Smooth muscle cell (in vitro differentiated cells): ENCODE measurements at regions not wholly inside any gene's neighbourhood (a gene's known extent, or its start where the extent isn't known, plus 50 kb on each side); places are given as distances from the start of the nearest gene placed in this dataset.

Source experiments
- DNase-seq: peaks from one replicate; lab custom pipeline; 2025; ENCODE audit not compliant: unreplicated experiment; lab: John Stamatoyannopoulos, UW
- H2AFZ ChIP-seq: fragments of 200-600 bp; sonication (generic); 2 replicates; pipeline ENCODE4 v1.6.0; 2016; ENCODE audit warnings: antibody characterized with exemption, low read depth, mild to moderate bottlenecking
- H3F3A ChIP-seq: fragments of 200-600 bp; sonication (generic); 2 replicates; pipeline ENCODE4 v1.6.0; 2017; ENCODE audit warnings: antibody characterized with exemption, low read depth
- H3K27ac ChIP-seq: fragments of 200-600 bp; sonication (generic); 2 replicates; pipeline ENCODE4 v1.5.1; 2016; ENCODE audit warnings: low read depth, mild to moderate bottlenecking
- H3K27me3 ChIP-seq: fragments of 200-600 bp; sonication (generic); 2 replicates; pipeline ENCODE4 v1.6.1; 2016; ENCODE audit warnings: low read depth, mild to moderate bottlenecking
- H3K36me3 ChIP-seq: fragments of 200-600 bp; sonication (generic); 2 replicates; pipeline ENCODE4 v1.5.1; 2016; ENCODE audit warnings: low read depth
- H3K4me1 ChIP-seq: fragments of 200-600 bp; sonication (generic); 2 replicates; pipeline ENCODE4 v1.5.1; 2016; ENCODE audit warnings: low read depth
- H3K4me2 ChIP-seq: fragments of 200-600 bp; sonication (generic); 2 replicates; pipeline ENCODE4 v1.6.0; 2016; ENCODE audit warnings: mild to moderate bottlenecking
- H3K4me3 ChIP-seq: fragments of 200-600 bp; sonication (generic); 2 replicates; pipeline ENCODE4 v1.5.1; 2016; ENCODE audit warnings: mild to moderate bottlenecking
- H3K79me2 ChIP-seq: fragments of 200-600 bp; sonication (generic); 2 replicates; pipeline ENCODE4 v1.6.0; 2016; ENCODE audit warnings: low read depth, mild to moderate bottlenecking
- H3K9ac ChIP-seq: fragments of 200-600 bp; sonication (generic); 2 replicates; pipeline ENCODE4 v1.6.0; 2016; ENCODE audit warnings: low read depth
- H3K9me3 ChIP-seq: fragments of 200-600 bp; sonication (generic); replicated peaks from 2 replicates; pipeline ENCODE4 v1.5.1; 2016; ENCODE audit warnings: low read depth
- H4K20me1 ChIP-seq: fragments of 200-600 bp; sonication (generic); 2 replicates; pipeline ENCODE4 v1.6.0; 2016; ENCODE audit warnings: low read depth
- CTCF ChIP-seq: fragments of 200-600 bp; sonication (generic); IDR thresholded peaks from 2 replicates; pipeline ENCODE4 v1.5.1; 2017; ENCODE audit warnings: borderline replicate concordance, mild to moderate bottlenecking, antibody characterized with exemption; ENCODE audit not compliant: insufficient read depth, poor library complexity, severe bottlenecking
- WGBS: methylation state at CpG from one replicate; pipeline ENCODE4 v1.1.7; 2016; ENCODE audit warnings: low lambda C conversion rate; 5-methylcytosine and 5-hydroxymethylcytosine counted together

GRCh38 chr3:41143421-41144031 lies 55.8 kb upstream of the CTNNB1 start:
- Histone ChIP-seq H3K4me3 (no peak overlapping the region), H3K4me1 (peaks cover 2% of the 10 kb centered on the region), H3K9me3 (no peaks in the 10 kb centered on the region), H3K36me3 (no peaks in the 10 kb centered on the region), H3K27ac (no peak overlapping the region), H3K79me2 (no peaks in the 10 kb centered on the region), H3K9ac (no peak overlapping the region), H3F3A (no peaks in the 10 kb centered on the region), H3K4me2 (no peak overlapping the region), H2AFZ (no peak overlapping the region), H3K27me3 (no peaks in the 10 kb centered on the region), H4K20me1 (no peaks in the 10 kb centered on the region)
- 62% methylated on average over 3 of the region's 3 CpGs for WGBS
- no peak for TF ChIP-seq CTCF
- DNase-seq = no peak

- peaks cover 8% of the 10 kb centered on the region for H3F3A ChIP-seq
- H2AFZ ChIP-seq = no peak overlapping the region
- DNase-seq = no peak
- H3K4me2 ChIP-seq = no peak overlapping the region
- H3K9ac ChIP-seq = no peak overlapping the region
- WGBS = 82% methylated on average over 1 of the region's 1 CpG
- H3K36me3 ChIP-seq = no peaks in the 10 kb centered on the region
- H4K20me1 ChIP-seq = no peaks in the 10 kb centered on the region
- no peak overlapping the region for H3K27ac ChIP-seq
- peaks cover 8% of the 10 kb centered on the region for H3K4me1 ChIP-seq
- no peaks in the 10 kb centered on the region for H3K79me2 ChIP-seq
- H3K27me3 ChIP-seq = no peaks in the 10 kb centered on the region
- no peaks in the 10 kb centered on the region for H3K9me3 ChIP-seq
- H3K4me3 ChIP-seq = no peak overlapping the region
- TF ChIP-seq CTCF = no peak
These were observed 54.7 kb upstream of the CTNNB1 start for GRCh38 chr3:41144631-41145030.

GRCh38 chr3:41148478-41148877 lies 50.8 kb upstream of the CTNNB1 start:
- H2AFZ ChIP-seq = peak overlapping the region; percentile 1
- no peaks in the 10 kb centered on the region for H4K20me1 ChIP-seq
- H3K36me3 ChIP-seq = no peaks in the 10 kb centered on the region
- H3K4me2 ChIP-seq = peak overlapping the region; percentile 3
- TF ChIP-seq CTCF = no peak
- H3K4me3 ChIP-seq = no peak overlapping the region
- 49% methylated on average over 2 of the region's 2 CpGs for WGBS
- peaks cover 8% of the 10 kb centered on the region for H3F3A ChIP-seq
- H3K9me3 ChIP-seq = no peaks in the 10 kb centered on the region
- peaks cover 8% of the 10 kb centered on the region for H3K4me1 ChIP-seq
- H3K27ac ChIP-seq = peak overlapping the region; percentile 61
- H3K79me2 ChIP-seq = no peaks in the 10 kb centered on the region
- peak overlapping the region; percentile 30 for H3K9ac ChIP-seq
- H3K27me3 ChIP-seq = no peaks in the 10 kb centered on the region
- DNase-seq = no peak

- no peaks in the 10 kb centered on the region for H4K20me1 ChIP-seq
- no peak for DNase-seq
- H2AFZ ChIP-seq = peak overlapping the region; percentile 1
- peak overlapping the region; percentile 30 for H3K9ac ChIP-seq
- peaks cover 8% of the 10 kb centered on the region for H3K4me1 ChIP-seq
- no peak for TF ChIP-seq CTCF
- no peaks in the 10 kb centered on the region for H3K9me3 ChIP-seq
- no peak overlapping the region for H3K4me3 ChIP-seq
- no peaks in the 10 kb centered on the region for H3K27me3 ChIP-seq
- WGBS = 64% methylated on average over 4 of the region's 4 CpGs
- H3K27ac ChIP-seq = peak overlapping the region; percentile 61
- peak overlapping the region; percentile 3 for H3K4me2 ChIP-seq
- no peaks in the 10 kb centered on the region for H3K79me2 ChIP-seq
- H3F3A ChIP-seq = peaks cover 8% of the 10 kb centered on the region
- no peaks in the 10 kb centered on the region for H3K36me3 ChIP-seq
These were observed 50.4 kb upstream of the CTNNB1 start for GRCh38 chr3:41148901-41149300.
